CD4-positive, alpha-beta T cell (primary cell): ENCODE measurements at regions not wholly inside any gene's neighbourhood (a gene's known extent, or its start where the extent isn't known, plus 50 kb on each side); places are given as distances from the start of the nearest gene placed in this dataset.

Source experiments
- ATAC-seq: fragments of 200-7000 bp; cut with Tn5 transposase; one replicate; pipeline ENCODE4 v1.10.0; 2022; ENCODE audit warnings: mild to moderate bottlenecking; ENCODE audit not compliant: poor library complexity
- CTCF ChIA-PET: fragments of 350-600 bp; sonication (Branson Sonifier 250); formaldehyde crosslinking; loops from one replicate; lab custom pipeline; 2021; ENCODE audit warnings: antibody characterized with exemption, inconsistent platforms; lab: Charles Lee
- POLR2A ChIA-PET: fragments of 350-600 bp; sonication (Branson Sonifier 250); formaldehyde crosslinking; loops from one replicate; lab custom pipeline; 2021; ENCODE audit warnings: antibody characterized with exemption, inconsistent platforms; lab: Charles Lee
- DNase-seq, 14 experiments: peaks; one replicate each; pipeline ENCODE4 v3.0.0-alpha.2; 2013 to 2020; ENCODE audit warnings: mixed read lengths in 2 of 14
- H3K27ac ChIP-seq, 2 donors: one replicate each; pipeline versions ENCODE4 v1.5.1 to v1.7.0; 2013; ENCODE audit warnings: low read length in 2 of 2, low read depth in 1 of 2, mild to moderate bottlenecking in 1 of 2
- H3K27me3 ChIP-seq, 2 experiments: 1 replicate in 1 of 2; 2 replicates in 1 of 2; pipeline versions ENCODE4 v1.6.1 to v1.7.0; 2013; ENCODE audit warnings: low read length in 2 of 2, control low read depth in 1 of 2, mild to moderate bottlenecking in 1 of 2, moderate library complexity in 1 of 2; ENCODE audit not compliant: insufficient read depth in 2 of 2, control insufficient read depth in 1 of 2
- H3K36me3 ChIP-seq: one replicate; pipeline ENCODE4 v1.6.1; 2013; ENCODE audit warnings: low read length, control low read depth; ENCODE audit not compliant: insufficient read depth
- H3K4me1 ChIP-seq: one replicate; pipeline ENCODE4 v1.6.1; 2013; ENCODE audit warnings: low read length, control low read depth; ENCODE audit not compliant: insufficient read depth
- H3K4me3 ChIP-seq: one replicate; pipeline ENCODE4 v1.5.1; 2013; ENCODE audit warnings: mild to moderate bottlenecking, low read length, moderate library complexity
- H3K9me3 ChIP-seq, 2 experiments: 1 replicate in 1 of 2; 2 replicates in 1 of 2; pipeline versions ENCODE4 v1.6.1 to v1.7.0; 2013; ENCODE audit warnings: low read length in 2 of 2, mild to moderate bottlenecking in 2 of 2, control low read depth in 1 of 2, moderate library complexity in 1 of 2; ENCODE audit not compliant: control insufficient read depth in 1 of 2, insufficient read depth in 1 of 2
- H3K27ac Mint-ChIP-seq: one replicate; pipeline ENCODE4 v1.8.0; 2020; ENCODE audit warnings: mixed read lengths
- H3K27me3 Mint-ChIP-seq: one replicate; pipeline ENCODE4 v1.8.0; 2021; ENCODE audit warnings: mixed read lengths
- H3K36me3 Mint-ChIP-seq: one replicate; pipeline ENCODE4 v1.8.0; 2021; ENCODE audit warnings: low read depth, mixed read lengths
- H3K4me1 Mint-ChIP-seq: one replicate; pipeline ENCODE4 v1.8.0; 2021; ENCODE audit warnings: low read depth, mixed read lengths
- H3K4me3 Mint-ChIP-seq: one replicate; pipeline ENCODE4 v1.8.0; 2020; ENCODE audit warnings: mild to moderate bottlenecking, mixed read lengths
- H3K9me3 Mint-ChIP-seq: one replicate; pipeline ENCODE4 v1.8.0; 2020; ENCODE audit warnings: mixed read lengths
- intact Hi-C, 2 experiments: fragments of 100-400 bp; cut with DNase I in 1 of 2; cut with micrococcal nuclease in 1 of 2; formaldehyde crosslinking; loops; one replicate each; pipeline versions ENCODE4 v1.15.1 to v1.9.0; 2023 to 2025; cut with DNase I, micrococcal nuclease
- TF ChIP-seq, protein P1 (sequence below): fragments of 200-600 bp; IDR thresholded peaks from one replicate; pipeline ENCODE4 v1.8.0; 2022; ENCODE audit warnings: antibody characterized with exemption, mild to moderate bottlenecking

DNA sequence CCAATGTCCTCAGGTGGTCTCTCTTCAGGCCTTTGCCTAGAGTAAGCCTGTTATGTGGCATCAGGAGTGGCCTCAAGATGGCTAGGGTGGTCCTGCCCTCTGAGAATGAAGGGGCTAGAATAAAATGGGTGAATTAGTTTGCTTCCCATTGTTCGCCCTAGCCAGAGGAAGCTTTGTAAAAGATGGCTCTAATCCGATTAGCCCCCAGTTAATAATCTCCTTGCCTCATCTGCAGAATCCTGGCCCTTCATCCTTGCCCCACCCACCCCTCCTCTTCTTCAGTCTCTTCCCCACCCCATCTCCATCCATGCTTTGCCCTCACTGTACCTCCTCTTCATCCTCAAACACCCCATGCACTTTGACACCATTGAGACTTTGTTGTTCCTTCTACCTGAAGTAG is 57.4 kb upstream of the LGALSL start:
- no peak overlapping the region for H3K27ac ChIP-seq
- Mint-ChIP-seq H3K4me1 (no peaks in the 10 kb centered on the region), H3K27me3 (peaks cover 5% of the 10 kb centered on the region), H3K36me3 (no peaks in the 10 kb centered on the region), H3K27ac (no peak overlapping the region), H3K9me3 (peaks cover 5% of the 10 kb centered on the region), H3K4me3 (no peak overlapping the region)
- TF ChIP-seq, protein P1, sequence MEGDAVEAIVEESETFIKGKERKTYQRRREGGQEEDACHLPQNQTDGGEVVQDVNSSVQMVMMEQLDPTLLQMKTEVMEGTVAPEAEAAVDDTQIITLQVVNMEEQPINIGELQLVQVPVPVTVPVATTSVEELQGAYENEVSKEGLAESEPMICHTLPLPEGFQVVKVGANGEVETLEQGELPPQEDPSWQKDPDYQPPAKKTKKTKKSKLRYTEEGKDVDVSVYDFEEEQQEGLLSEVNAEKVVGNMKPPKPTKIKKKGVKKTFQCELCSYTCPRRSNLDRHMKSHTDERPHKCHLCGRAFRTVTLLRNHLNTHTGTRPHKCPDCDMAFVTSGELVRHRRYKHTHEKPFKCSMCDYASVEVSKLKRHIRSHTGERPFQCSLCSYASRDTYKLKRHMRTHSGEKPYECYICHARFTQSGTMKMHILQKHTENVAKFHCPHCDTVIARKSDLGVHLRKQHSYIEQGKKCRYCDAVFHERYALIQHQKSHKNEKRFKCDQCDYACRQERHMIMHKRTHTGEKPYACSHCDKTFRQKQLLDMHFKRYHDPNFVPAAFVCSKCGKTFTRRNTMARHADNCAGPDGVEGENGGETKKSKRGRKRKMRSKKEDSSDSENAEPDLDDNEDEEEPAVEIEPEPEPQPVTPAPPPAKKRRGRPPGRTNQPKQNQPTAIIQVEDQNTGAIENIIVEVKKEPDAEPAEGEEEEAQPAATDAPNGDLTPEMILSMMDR = no peak
- ATAC-seq (no peak), DNase-seq (no peak)
- CTCF ChIA-PET = no interaction called here
- H3K36me3 ChIP-seq = no peaks in the 10 kb centered on the region
- no peaks in the 10 kb centered on the region for H3K27me3 ChIP-seq
- intact Hi-C loops = no loop called here
- no peaks in the 10 kb centered on the region for H3K4me1 ChIP-seq
- POLR2A ChIA-PET = no interaction called here
- H3K4me3 ChIP-seq = no peak overlapping the region
- no peaks in the 10 kb centered on the region for H3K9me3 ChIP-seq

DNA sequence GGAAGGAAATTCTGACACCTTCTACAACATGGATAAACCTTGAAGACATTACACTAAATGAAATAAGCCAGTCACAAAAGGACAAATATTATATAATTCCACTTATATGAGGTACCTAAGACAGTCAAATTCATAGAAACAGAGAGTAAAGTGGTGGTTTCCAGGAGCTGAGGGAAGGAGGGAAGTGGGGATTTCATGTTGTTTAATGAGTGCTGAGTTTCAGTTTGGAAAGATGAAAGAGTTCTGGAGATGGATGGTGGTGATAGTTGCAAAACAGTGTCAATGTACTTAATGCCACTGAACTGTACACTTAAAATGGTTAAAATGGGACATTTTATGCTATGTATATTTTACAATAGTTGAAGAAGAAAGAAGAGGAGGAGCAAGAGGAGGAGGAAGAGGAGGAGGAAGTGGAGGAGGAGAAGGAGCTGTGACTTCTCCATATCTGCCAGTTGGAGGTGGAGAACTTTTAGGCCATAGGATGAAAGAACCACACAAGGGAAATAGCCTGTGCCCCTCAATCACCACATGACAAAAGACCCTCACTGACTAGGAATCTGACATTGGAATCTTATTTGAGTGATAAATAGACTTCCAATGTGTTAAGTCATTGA is 55.3 kb upstream of the LGALSL start:
- ChIA-PET POLR2A (no interaction called here), CTCF (no interaction called here)
- Histone ChIP-seq H3K27ac (no peak overlapping the region), H3K27me3 (no peaks in the 10 kb centered on the region), H3K4me3 (no peak overlapping the region), H3K36me3 (no peaks in the 10 kb centered on the region), H3K4me1 (no peaks in the 10 kb centered on the region), H3K9me3 (no peaks in the 10 kb centered on the region)
- H3K9me3 Mint-ChIP-seq = peaks cover 2% of the 10 kb centered on the region
- H3K4me1 Mint-ChIP-seq = no peaks in the 10 kb centered on the region
- H3K27me3 Mint-ChIP-seq = peaks cover 5% of the 10 kb centered on the region
- TF ChIP-seq, protein P1 = no peak
- no peak overlapping the region for H3K4me3 Mint-ChIP-seq
- no peaks in the 10 kb centered on the region for H3K36me3 Mint-ChIP-seq
- DNase-seq (no peak), ATAC-seq (no peak)
- H3K27ac Mint-ChIP-seq = no peak overlapping the region
- intact Hi-C loops = no loop called here

DNA sequence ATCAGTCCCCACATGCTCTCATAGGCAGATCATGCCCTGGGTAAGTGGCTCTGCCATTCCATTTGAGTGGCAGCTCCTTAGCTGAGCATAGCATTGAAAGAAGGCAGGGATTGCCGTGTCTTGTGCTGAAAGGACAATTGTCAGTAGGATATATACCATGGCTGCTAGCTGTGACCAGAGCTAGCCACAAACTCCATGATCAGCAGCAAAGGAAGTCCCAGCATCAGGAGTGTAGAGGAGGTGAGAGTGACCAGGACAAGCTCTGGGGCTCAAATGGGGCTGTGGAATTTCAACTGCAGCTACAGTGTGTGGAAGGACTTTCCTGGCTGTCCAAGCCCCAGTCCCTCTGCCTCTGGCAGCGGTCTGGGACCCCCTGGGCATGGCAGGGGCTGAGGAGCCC is 54.4 kb upstream of the LGALSL start:
- POLR2A ChIA-PET = no interaction called here
- Histone ChIP-seq H3K4me3 (no peak overlapping the region), H3K4me1 (no peaks in the 10 kb centered on the region), H3K27ac (no peak overlapping the region), H3K9me3 (no peaks in the 10 kb centered on the region), H3K27me3 (no peaks in the 10 kb centered on the region), H3K36me3 (no peaks in the 10 kb centered on the region)
- CTCF ChIA-PET = no interaction called here
- Mint-ChIP-seq H3K4me3 (no peak overlapping the region), H3K4me1 (no peaks in the 10 kb centered on the region), H3K9me3 (peaks cover 2% of the 10 kb centered on the region), H3K27ac (no peak overlapping the region), H3K36me3 (no peaks in the 10 kb centered on the region), H3K27me3 (peaks cover 5% of the 10 kb centered on the region)
- no peak for DNase-seq
- ATAC-seq = no peak
- TF ChIP-seq, protein P1 = no peak
- intact Hi-C loops = no loop called here
